ENCODE measurements at regions not wholly inside any gene's neighbourhood (a gene's known extent, or its start where the extent isn't known, plus 50 kb on each side); places are given as distances from the start of the nearest gene placed in this dataset.

DNA sequence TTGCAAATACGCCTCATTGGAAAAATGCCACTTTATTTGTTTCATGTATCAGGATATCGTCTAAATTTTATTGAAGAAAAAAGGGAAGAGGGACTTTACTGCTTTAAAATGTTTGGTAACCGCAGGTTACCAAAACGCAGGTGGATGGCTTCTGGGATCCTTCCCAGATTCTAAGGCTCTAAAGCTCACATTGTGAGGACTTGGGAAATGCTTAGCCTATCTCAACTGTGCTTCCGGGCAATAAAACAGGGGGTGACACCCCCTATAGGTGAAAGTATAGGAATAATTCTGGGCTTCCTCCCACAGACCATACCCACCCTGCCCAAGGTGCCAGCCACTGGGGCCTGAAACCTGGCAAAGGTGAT is 73.2 kb upstream of the IPO5 start:
- ChIA-PET CTCF (no interaction called here), POLR2A (ENCODE audit: unreplicated experiment) (interaction anchor here (0.6 kb wide), 1 partner anchor 23 kb away, joined by 3 read pairs; no protein-coding TSS in a partner anchor)
- Histone ChIP-seq H3K9me3 (ENCODE audit: control insufficient read depth, insufficient read depth, low read length) (no peaks in the 10 kb centered on the region), H3K18ac (ENCODE audit: low read depth, low read length) (peak overlapping the region; percentile 88), H3K4me3 (ENCODE audit: insufficient read depth, low read depth, low read length) (no peak overlapping the region), H2AK9ac (replicated peaks; ENCODE audit: low read depth, low read length, poor library complexity) (peak overlapping the region; percentile 73), H4K91ac (ENCODE audit: insufficient read depth, low read depth, low read length) (peak overlapping the region; percentile 84), H3K9me1 (ENCODE audit: insufficient read depth, low read length) (peaks cover 17% of the 10 kb centered on the region), H3K23ac (ENCODE audit: low read depth, low read length) (peak overlapping the region; percentile 61), H4K5ac (ENCODE audit: low read depth, low read length) (peak overlapping the region; percentile 84), H2AFZ (replicated peaks; ENCODE audit: low read length, poor library complexity) (peak overlapping the region; percentile 73), H3K27ac (ENCODE audit: insufficient read depth, low read length) (peak overlapping the region; percentile 82), H3K9ac (ENCODE audit: low read depth, low read length) (no peak overlapping the region), H3K56ac (ENCODE audit: extremely low read depth, insufficient read depth, low read length) (peak overlapping the region; percentile 22), H3K4me2 (ENCODE audit: low read depth, low read length) (peak overlapping the region; percentile 69), H2BK15ac (ENCODE audit: low read depth, low read length) (peak overlapping the region; percentile 53; the same call in 2 of the 3 replicates), H4K20me1 (ENCODE audit: insufficient read depth, low read length) (no peaks in the 10 kb centered on the region), H3K4me1 (ENCODE audit: control insufficient read depth, insufficient read depth, low read length) (peaks cover 18% of the 10 kb centered on the region), H3K14ac (replicated peaks; ENCODE audit: low read depth, low read length) (peak overlapping the region; percentile 91), H2AK5ac (ENCODE audit: low read depth, low read length) (peak overlapping the region; percentile 92), H3K4ac (ENCODE audit: low read depth, low read length) (peak overlapping the region; percentile 95), H3K79me1 (ENCODE audit: low read depth in 1 of 2, low read length in 2 of 2) (no peaks in the 10 kb centered on the region), H3K27me3 (ENCODE audit: control insufficient read depth, insufficient read depth, low read length) (no peaks in the 10 kb centered on the region), H4K8ac (ENCODE audit: low read depth in 2 of 2, low read length in 2 of 2) (peak overlapping the region; percentile 60 to 95), H2BK5ac (ENCODE audit: low read depth, low read length, poor library complexity, severe bottlenecking) (peak overlapping the region; percentile 96), H3K36me3 (ENCODE audit: control insufficient read depth, insufficient read depth, low read length) (no peaks in the 10 kb centered on the region), H2BK120ac (ENCODE audit: low read depth, low read length) (peak overlapping the region; percentile 98), H2BK20ac (ENCODE audit: low read depth, low read length) (peak overlapping the region; percentile 99)
- DNase-seq (no peak), ATAC-seq (ENCODE audit: low read depth) (no peak; the same call in 1 of the 2 replicates)
- in situ Hi-C loops (cut with MboI; ENCODE audit: low sequenced_read_pairs) (no loop called here), intact Hi-C loops (cut with micrococcal nuclease) (loop anchor here (10.0 kb wide), 1 partner anchor 95 kb away; no protein-coding TSS in a partner anchor), dilution Hi-C loops (cut with HindIII; ENCODE audit: low sequenced_read_pairs, unreplicated experiment) (no loop called here)
- no CpG with 5 or more reads among the region's 5 CpGs for WGBS, 2 experiments (ENCODE audit: extremely low coverage in 2 of 2, insufficient read length in 1 of 2)
- no TSS peak for BruUV-seq (replicated peaks)
- TF ChIP-seq NFE2L2 (IDR thresholded peaks at IDR 0.05; ENCODE audit: low read depth, low read length) = no peak
- TF ChIP-seq, protein P1, sequence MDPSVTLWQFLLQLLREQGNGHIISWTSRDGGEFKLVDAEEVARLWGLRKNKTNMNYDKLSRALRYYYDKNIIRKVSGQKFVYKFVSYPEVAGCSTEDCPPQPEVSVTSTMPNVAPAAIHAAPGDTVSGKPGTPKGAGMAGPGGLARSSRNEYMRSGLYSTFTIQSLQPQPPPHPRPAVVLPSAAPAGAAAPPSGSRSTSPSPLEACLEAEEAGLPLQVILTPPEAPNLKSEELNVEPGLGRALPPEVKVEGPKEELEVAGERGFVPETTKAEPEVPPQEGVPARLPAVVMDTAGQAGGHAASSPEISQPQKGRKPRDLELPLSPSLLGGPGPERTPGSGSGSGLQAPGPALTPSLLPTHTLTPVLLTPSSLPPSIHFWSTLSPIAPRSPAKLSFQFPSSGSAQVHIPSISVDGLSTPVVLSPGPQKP (IDR thresholded peaks at IDR 0.05; ENCODE audit: borderline replicate concordance, low read depth, low read length) = no peak
- no peak for TF ChIP-seq MXI1 (IDR thresholded peaks at IDR 0.05; ENCODE audit: borderline replicate concordance, low read depth, low read length)
- TF ChIP-seq FOS (IDR thresholded peaks at IDR 0.05; ENCODE audit: low read depth, low read length) = no peak
- no peak for TF ChIP-seq CHD1 (IDR thresholded peaks at IDR 0.05; ENCODE audit: low read depth, low read length)
- TF ChIP-seq SMC3 (IDR thresholded peaks at IDR 0.05; ENCODE audit: low read depth, low read length) = no peak
- TF ChIP-seq RCOR1 (IDR thresholded peaks at IDR 0.05; ENCODE audit: insufficient replicate concordance, low read length) = no peak
- TF ChIP-seq, protein P2, sequence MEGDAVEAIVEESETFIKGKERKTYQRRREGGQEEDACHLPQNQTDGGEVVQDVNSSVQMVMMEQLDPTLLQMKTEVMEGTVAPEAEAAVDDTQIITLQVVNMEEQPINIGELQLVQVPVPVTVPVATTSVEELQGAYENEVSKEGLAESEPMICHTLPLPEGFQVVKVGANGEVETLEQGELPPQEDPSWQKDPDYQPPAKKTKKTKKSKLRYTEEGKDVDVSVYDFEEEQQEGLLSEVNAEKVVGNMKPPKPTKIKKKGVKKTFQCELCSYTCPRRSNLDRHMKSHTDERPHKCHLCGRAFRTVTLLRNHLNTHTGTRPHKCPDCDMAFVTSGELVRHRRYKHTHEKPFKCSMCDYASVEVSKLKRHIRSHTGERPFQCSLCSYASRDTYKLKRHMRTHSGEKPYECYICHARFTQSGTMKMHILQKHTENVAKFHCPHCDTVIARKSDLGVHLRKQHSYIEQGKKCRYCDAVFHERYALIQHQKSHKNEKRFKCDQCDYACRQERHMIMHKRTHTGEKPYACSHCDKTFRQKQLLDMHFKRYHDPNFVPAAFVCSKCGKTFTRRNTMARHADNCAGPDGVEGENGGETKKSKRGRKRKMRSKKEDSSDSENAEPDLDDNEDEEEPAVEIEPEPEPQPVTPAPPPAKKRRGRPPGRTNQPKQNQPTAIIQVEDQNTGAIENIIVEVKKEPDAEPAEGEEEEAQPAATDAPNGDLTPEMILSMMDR (conservative IDR thresholded peaks at IDR 0.05; ENCODE audit: low read depth, low read length) = no peak
- no peak for TF ChIP-seq POLR2A (IDR thresholded peaks at IDR 0.05; ENCODE audit: low read depth, low read length)
- TF ChIP-seq, protein P3, sequence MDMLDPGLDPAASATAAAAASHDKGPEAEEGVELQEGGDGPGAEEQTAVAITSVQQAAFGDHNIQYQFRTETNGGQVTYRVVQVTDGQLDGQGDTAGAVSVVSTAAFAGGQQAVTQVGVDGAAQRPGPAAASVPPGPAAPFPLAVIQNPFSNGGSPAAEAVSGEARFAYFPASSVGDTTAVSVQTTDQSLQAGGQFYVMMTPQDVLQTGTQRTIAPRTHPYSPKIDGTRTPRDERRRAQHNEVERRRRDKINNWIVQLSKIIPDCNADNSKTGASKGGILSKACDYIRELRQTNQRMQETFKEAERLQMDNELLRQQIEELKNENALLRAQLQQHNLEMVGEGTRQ (IDR thresholded peaks at IDR 0.05; ENCODE audit: low read depth, low read length) = no peak
